Psoas muscle (tissue), 7 donors: ENCODE measurements at regions not wholly inside any gene's neighbourhood (a gene's known extent, or its start where the extent isn't known, plus 50 kb on each side); places are given as distances from the start of the nearest gene placed in this dataset.

Experiments
- ATAC-seq, 4 donors: fragments of 200-7000 bp; cut with Tn5 transposase; one replicate each; pipeline ENCODE4 v1.9.1; 2020; ENCODE audit warnings: moderate library complexity in 3 of 4, mild to moderate bottlenecking in 2 of 4
- DNase-seq, 2 donors: peaks; one replicate each; pipeline ENCODE4 v3.0.0-alpha.2; 2020
- H3K27ac ChIP-seq: fragments of 200-600 bp; one replicate; pipeline ENCODE4 v1.8.0; 2022
- H3K27me3 ChIP-seq, 3 donors: fragments of 200-600 bp in 1 of 3; one replicate each; pipeline versions ENCODE4 v1.6.1 to v1.8.0; 2013 to 2022; ENCODE audit warnings: low read length in 2 of 3, mild to moderate bottlenecking in 2 of 3, moderate library complexity in 1 of 3; ENCODE audit not compliant: insufficient read depth in 3 of 3
- H3K36me3 ChIP-seq, 2 donors: fragments of 200-600 bp in 1 of 2; one replicate each; pipeline versions ENCODE4 v1.6.1 to v1.8.0; 2013 to 2022; ENCODE audit warnings: low read depth in 1 of 2, mild to moderate bottlenecking in 1 of 2, moderate library complexity in 1 of 2; ENCODE audit not compliant: insufficient read depth in 1 of 2
- H3K4me1 ChIP-seq: fragments of 200-600 bp; one replicate; pipeline ENCODE4 v1.8.0; 2022
- H3K4me3 ChIP-seq: fragments of 200-600 bp; one replicate; pipeline ENCODE4 v1.8.0; 2022; ENCODE audit warnings: mild to moderate bottlenecking
- H3K9me3 ChIP-seq: fragments of 200-600 bp; one replicate; pipeline ENCODE4 v1.8.0; 2022
- WGBS, 3 donors: extraction: QIAGEN DNeasy Blood & Tissue Kit; methylation state at CpG; one replicate each; pipeline versions ENCODE4 v1.1.6 to v1.1.7; 2013; 5-methylcytosine and 5-hydroxymethylcytosine counted together
- intact Hi-C, 2 donors: fragments of 100-400 bp; cut with DNase I; formaldehyde crosslinking; loops; one replicate each; pipeline versions ENCODE4 v1.11.0 to v1.14.2; 2022
- TF ChIP-seq, protein P1 (sequence below): fragments of 200-600 bp; IDR thresholded peaks from one replicate; pipeline ENCODE4 v1.8.0; 2022; ENCODE audit warnings: antibody characterized with exemption
- donor health status: healthy with polysubstance abuse.
- donor health status: DM: no; HTN: no; CAD: no; lungs with moderate emphysema.
- donor health status: Bipolar disorder and iron deficiency.
- donor health status: healthy.
- donor health status: DM: yes; HTN: yes; CAD: no.
- donor health status: DM: no; HTN: no; CAD: no.
- donor health status: DM: yes; HTN: yes; CAD: no.

DNA sequence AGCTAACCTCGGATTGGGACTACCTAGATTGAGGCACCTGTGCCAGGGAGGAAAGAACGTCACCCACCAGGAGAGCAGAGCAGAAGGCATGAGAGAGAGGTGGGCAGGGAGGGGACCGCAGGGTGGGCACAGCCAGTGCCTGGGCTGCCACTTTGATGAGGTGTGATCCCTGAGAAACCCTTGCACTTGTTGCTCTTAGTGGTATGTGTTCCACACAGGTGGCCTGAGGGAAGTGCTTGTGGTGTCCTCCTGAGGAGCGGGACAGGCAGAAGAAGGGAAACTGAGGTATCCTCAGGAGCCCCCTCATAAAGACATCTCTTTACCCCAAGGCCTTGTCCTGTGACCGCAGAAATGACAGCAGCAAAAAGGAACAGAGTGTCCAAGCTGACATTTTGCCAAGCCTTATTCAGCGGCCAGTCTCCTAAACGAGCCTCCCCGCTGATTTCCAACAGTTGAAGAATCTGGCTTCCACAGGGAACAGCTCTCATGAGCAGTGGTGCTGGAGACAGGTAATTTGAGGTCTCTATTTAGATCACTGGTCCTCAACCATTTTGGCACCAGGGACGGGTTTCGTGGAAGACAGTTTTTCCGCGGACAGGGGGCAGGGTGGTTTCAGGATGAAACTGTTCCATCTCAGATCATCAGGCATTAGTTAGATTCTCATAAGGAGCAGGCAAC, 82.4 kb downstream of the FOXD1 start:
- Histone ChIP-seq H3K27ac (no peak overlapping the region), H3K4me3 (no peak overlapping the region), H3K27me3 (peaks cover 4 to 30% (median 9%) of the 10 kb centered on the region in 3 donors), H3K9me3 (no peaks in the 10 kb centered on the region), H3K36me3 (no peaks in the 10 kb centered on the region), H3K4me1 (no peaks in the 10 kb centered on the region)
- ATAC-seq, result no peak
- DNase-seq, result no peak
- intact Hi-C loops, result no loop called here
- TF ChIP-seq, protein P1, sequence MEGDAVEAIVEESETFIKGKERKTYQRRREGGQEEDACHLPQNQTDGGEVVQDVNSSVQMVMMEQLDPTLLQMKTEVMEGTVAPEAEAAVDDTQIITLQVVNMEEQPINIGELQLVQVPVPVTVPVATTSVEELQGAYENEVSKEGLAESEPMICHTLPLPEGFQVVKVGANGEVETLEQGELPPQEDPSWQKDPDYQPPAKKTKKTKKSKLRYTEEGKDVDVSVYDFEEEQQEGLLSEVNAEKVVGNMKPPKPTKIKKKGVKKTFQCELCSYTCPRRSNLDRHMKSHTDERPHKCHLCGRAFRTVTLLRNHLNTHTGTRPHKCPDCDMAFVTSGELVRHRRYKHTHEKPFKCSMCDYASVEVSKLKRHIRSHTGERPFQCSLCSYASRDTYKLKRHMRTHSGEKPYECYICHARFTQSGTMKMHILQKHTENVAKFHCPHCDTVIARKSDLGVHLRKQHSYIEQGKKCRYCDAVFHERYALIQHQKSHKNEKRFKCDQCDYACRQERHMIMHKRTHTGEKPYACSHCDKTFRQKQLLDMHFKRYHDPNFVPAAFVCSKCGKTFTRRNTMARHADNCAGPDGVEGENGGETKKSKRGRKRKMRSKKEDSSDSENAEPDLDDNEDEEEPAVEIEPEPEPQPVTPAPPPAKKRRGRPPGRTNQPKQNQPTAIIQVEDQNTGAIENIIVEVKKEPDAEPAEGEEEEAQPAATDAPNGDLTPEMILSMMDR, result no peak
- WGBS, 3 donors, result 67 to 72% (median 70%) methylated on average over 12 of the region's 12 CpGs

GRCh38 chr5:73365301-73365853, 83.2 kb downstream of the FOXD1 start:
- Histone ChIP-seq H3K36me3 (no peaks in the 10 kb centered on the region), H3K4me1 (no peaks in the 10 kb centered on the region), H3K9me3 (no peaks in the 10 kb centered on the region), H3K4me3 (no peak overlapping the region), H3K27ac (no peak overlapping the region), H3K27me3 (peaks cover 2 to 23% (median 12%) of the 10 kb centered on the region in 3 donors)
- intact Hi-C loops, result no loop called here
- 75 to 81% (median 79%) methylated on average over 4 of the region's 4 CpGs for WGBS, 3 donors
- ATAC-seq (no peak), DNase-seq (no peak)
- TF ChIP-seq, protein P1, result no peak

GRCh38 chr5:73363911-73364730, 84.5 kb downstream of the FOXD1 start:
- ATAC-seq, result no peak

GRCh38 chr5:73359395-73359794, 89.2 kb downstream of the FOXD1 start:
- TF ChIP-seq, protein P1, result no peak
- intact Hi-C loops, result no loop called here
- H3K4me3 ChIP-seq, result no peak overlapping the region
- H3K9me3 ChIP-seq, result no peaks in the 10 kb centered on the region
- DNase-seq (no peak), ATAC-seq (no peak)
- H3K27me3 ChIP-seq, result peaks cover 2 to 32% (median 14%) of the 10 kb centered on the region in 3 donors
- H3K27ac ChIP-seq, result no peak overlapping the region
- no peaks in the 10 kb centered on the region for H3K4me1 ChIP-seq
- 63 to 84% (median 75%) methylated on average over 1 of the region's 1 CpG for WGBS, 3 donors
- H3K36me3 ChIP-seq, result no peaks in the 10 kb centered on the region

More at GRCh38 chr5:73363911-73364730, 84.5 kb downstream of the FOXD1 start:
- Histone ChIP-seq H3K36me3 (no peaks in the 10 kb centered on the region), H3K4me1 (no peaks in the 10 kb centered on the region), H3K9me3 (no peaks in the 10 kb centered on the region), H3K27ac (no peak overlapping the region), H3K4me3 (no peak overlapping the region), H3K27me3 (peaks cover 2 to 14% (median 10%) of the 10 kb centered on the region in 3 donors)
- WGBS, 3 donors, result 57 to 61% (median 59%) methylated on average over 4 of the region's 4 CpGs
- intact Hi-C loops, result no loop called here
- no peak for DNase-seq
- TF ChIP-seq, protein P1, result no peak
